Psoas muscle (tissue), 7 donors: ENCODE measurements at regions not wholly inside any gene's neighbourhood (a gene's known extent, or its start where the extent isn't known, plus 50 kb on each side); places are given as distances from the start of the nearest gene placed in this dataset.

Source experiments
- ATAC-seq, 4 donors: fragments of 200-7000 bp; cut with Tn5 transposase; one replicate each; pipeline ENCODE4 v1.9.1; 2020; ENCODE audit warnings: moderate library complexity in 3 of 4, mild to moderate bottlenecking in 2 of 4
- DNase-seq, 2 donors: peaks; one replicate each; pipeline ENCODE4 v3.0.0-alpha.2; 2020
- H3K27ac ChIP-seq: fragments of 200-600 bp; one replicate; pipeline ENCODE4 v1.8.0; 2022
- H3K27me3 ChIP-seq, 3 donors: fragments of 200-600 bp in 1 of 3; one replicate each; pipeline versions ENCODE4 v1.6.1 to v1.8.0; 2013 to 2022; ENCODE audit warnings: low read length in 2 of 3, mild to moderate bottlenecking in 2 of 3, moderate library complexity in 1 of 3; ENCODE audit not compliant: insufficient read depth in 3 of 3
- H3K36me3 ChIP-seq, 2 donors: fragments of 200-600 bp in 1 of 2; one replicate each; pipeline versions ENCODE4 v1.6.1 to v1.8.0; 2013 to 2022; ENCODE audit warnings: low read depth in 1 of 2, mild to moderate bottlenecking in 1 of 2, moderate library complexity in 1 of 2; ENCODE audit not compliant: insufficient read depth in 1 of 2
- H3K4me1 ChIP-seq: fragments of 200-600 bp; one replicate; pipeline ENCODE4 v1.8.0; 2022
- H3K4me3 ChIP-seq: fragments of 200-600 bp; one replicate; pipeline ENCODE4 v1.8.0; 2022; ENCODE audit warnings: mild to moderate bottlenecking
- H3K9me3 ChIP-seq: fragments of 200-600 bp; one replicate; pipeline ENCODE4 v1.8.0; 2022
- WGBS, 3 donors: extraction: QIAGEN DNeasy Blood & Tissue Kit; methylation state at CpG; one replicate each; pipeline versions ENCODE4 v1.1.6 to v1.1.7; 2013; 5-methylcytosine and 5-hydroxymethylcytosine counted together
- intact Hi-C, 2 donors: fragments of 100-400 bp; cut with DNase I; formaldehyde crosslinking; loops; one replicate each; pipeline versions ENCODE4 v1.11.0 to v1.14.2; 2022
- TF ChIP-seq, protein P1 (sequence below): fragments of 200-600 bp; IDR thresholded peaks from one replicate; pipeline ENCODE4 v1.8.0; 2022; ENCODE audit warnings: antibody characterized with exemption
- donor health status: healthy with polysubstance abuse.
- donor health status: DM: no; HTN: no; CAD: no; lungs with moderate emphysema.
- donor health status: Bipolar disorder and iron deficiency.
- donor health status: healthy.
- donor health status: DM: yes; HTN: yes; CAD: no.
- donor health status: DM: no; HTN: no; CAD: no.
- donor health status: DM: yes; HTN: yes; CAD: no.

DNA sequence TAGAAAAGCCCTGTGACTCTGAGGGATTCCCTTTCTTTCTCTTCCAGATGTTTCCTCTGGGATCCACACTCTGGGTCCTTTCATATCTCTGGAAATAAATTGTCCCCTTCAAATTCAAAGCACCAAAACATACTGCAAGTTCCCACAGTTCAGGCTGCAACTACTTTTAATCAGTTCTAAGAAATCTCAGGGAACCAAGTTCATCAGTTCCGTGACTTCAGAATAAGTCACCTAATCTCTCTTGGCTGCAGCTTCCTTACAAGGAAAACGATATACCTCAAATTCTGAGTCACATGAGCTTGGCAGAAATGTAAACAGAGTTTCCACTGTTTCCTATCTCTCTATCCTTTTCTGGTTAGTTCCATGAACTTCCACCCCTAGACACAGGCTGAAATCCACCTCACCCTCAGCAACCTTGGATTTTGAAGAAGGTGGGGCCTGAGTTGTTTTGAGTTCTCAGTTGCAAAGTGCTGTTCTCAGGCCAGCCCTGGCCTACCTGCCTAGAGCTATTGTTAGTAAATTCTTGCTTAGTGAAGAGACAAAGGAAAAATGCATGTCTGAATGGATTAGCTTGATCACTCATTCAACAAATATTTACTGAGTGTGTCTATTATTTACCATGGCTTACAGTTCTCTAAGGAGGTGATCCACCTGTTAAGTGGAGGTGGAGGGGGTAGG, 59.3 kb upstream of the IL6 start:
- Histone ChIP-seq H3K4me3 (no peak overlapping the region), H3K9me3 (no peaks in the 10 kb centered on the region), H3K4me1 (no peaks in the 10 kb centered on the region), H3K27me3 (no peaks in the 10 kb centered on the region), H3K36me3 (no peaks in the 10 kb centered on the region), H3K27ac (no peak overlapping the region)
- intact Hi-C loops: no loop called here
- 44 to 78% (median 55%) methylated on average over 2 of the region's 2 CpGs for WGBS, 3 donors
- DNase-seq (no peak), ATAC-seq (no peak)
- TF ChIP-seq, protein P1, sequence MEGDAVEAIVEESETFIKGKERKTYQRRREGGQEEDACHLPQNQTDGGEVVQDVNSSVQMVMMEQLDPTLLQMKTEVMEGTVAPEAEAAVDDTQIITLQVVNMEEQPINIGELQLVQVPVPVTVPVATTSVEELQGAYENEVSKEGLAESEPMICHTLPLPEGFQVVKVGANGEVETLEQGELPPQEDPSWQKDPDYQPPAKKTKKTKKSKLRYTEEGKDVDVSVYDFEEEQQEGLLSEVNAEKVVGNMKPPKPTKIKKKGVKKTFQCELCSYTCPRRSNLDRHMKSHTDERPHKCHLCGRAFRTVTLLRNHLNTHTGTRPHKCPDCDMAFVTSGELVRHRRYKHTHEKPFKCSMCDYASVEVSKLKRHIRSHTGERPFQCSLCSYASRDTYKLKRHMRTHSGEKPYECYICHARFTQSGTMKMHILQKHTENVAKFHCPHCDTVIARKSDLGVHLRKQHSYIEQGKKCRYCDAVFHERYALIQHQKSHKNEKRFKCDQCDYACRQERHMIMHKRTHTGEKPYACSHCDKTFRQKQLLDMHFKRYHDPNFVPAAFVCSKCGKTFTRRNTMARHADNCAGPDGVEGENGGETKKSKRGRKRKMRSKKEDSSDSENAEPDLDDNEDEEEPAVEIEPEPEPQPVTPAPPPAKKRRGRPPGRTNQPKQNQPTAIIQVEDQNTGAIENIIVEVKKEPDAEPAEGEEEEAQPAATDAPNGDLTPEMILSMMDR: no peak

DNA sequence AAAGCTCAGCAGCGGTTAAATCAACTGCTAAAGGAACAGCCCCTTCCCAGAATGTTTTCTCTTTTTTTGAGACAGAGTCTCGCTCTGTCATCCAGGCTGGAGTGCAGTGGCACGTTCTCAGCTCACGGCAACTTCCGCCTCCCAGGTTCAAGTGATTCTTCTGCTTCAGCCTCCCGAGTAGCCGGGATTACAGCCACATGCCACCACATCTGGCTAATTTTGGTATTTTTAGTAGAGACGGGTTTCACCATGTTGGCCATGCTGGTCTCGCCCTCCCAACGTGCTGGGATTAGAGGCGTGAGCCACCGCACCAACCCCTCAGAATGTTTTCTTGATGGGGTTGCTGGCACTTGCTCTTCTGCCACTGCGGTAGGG, 59.8 kb upstream of the IL6 start:
- Histone ChIP-seq H3K27me3 (no peaks in the 10 kb centered on the region), H3K9me3 (no peaks in the 10 kb centered on the region), H3K4me1 (no peaks in the 10 kb centered on the region), H3K36me3 (no peaks in the 10 kb centered on the region), H3K27ac (no peak overlapping the region), H3K4me3 (no peak overlapping the region)
- intact Hi-C loops: no loop called here
- DNase-seq: no peak
- ATAC-seq: no peak
- TF ChIP-seq, protein P1: no peak
- 88 to 90% (median 88%) methylated on average over 13 of the region's 13 CpGs for WGBS, 3 donors

DNA sequence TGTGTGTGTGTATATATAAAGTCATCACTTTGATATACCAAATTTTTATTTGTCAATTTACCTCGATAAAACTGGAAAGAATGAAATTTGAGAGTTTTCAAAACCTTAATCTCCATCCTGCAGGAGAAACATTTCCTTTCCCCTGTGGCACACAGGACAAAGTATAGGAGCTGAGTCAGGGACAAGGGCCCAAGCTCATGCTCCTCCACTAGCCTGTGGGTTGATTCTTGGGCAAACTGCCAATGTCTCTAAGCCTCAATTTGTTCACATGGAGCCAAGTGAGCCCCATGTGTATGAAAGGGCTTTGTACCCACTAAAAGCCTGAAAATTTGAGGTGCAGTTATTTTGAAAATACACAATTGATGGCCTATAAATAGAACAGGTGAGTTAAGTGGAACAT, 60.3 kb upstream of the IL6 start:
- Histone ChIP-seq H3K4me3 (no peak overlapping the region), H3K27me3 (no peaks in the 10 kb centered on the region), H3K9me3 (no peaks in the 10 kb centered on the region), H3K4me1 (no peaks in the 10 kb centered on the region), H3K36me3 (no peaks in the 10 kb centered on the region), H3K27ac (no peak overlapping the region)
- TF ChIP-seq, protein P1: no peak
- 29 to 43% (median 41%) methylated on average over 1 of the region's 1 CpG for WGBS, 3 donors
- DNase-seq: no peak
- no peak for ATAC-seq
- intact Hi-C loops: no loop called here

DNA sequence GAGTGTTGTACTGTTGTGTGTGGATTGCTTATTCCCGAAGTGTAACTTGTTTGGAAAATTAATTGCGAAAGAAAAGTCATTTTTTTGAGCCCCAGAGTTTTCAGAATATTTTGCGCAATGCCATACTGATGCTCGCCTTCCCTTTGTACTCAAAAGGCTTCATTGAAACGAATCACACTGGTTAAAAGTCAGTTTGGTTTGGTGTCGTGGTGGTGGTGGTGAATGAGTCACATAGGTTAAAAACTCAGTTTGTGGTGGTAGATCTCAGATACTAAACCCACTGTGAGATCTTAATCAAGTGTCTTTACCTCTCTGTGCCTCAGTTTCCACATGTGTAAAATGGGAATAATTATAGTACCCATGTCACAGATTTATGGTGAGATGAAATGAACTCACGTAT, 61.1 kb upstream of the IL6 start:
- WGBS, 3 donors: 93 to 94% (median 93%) methylated on average over 7 of the region's 7 CpGs
- DNase-seq (no peak), ATAC-seq (no peak)

More for the DNA sequence above, 61.1 kb upstream of the IL6 start:
- Histone ChIP-seq H3K4me1 (no peaks in the 10 kb centered on the region), H3K36me3 (no peaks in the 10 kb centered on the region), H3K9me3 (no peaks in the 10 kb centered on the region), H3K27me3 (no peaks in the 10 kb centered on the region), H3K4me3 (no peak overlapping the region), H3K27ac (no peak overlapping the region)
- intact Hi-C loops: no loop called here
- TF ChIP-seq, protein P1: no peak
